ENCODE measurements at regions not wholly inside any gene's neighbourhood (a gene's known extent, or its start where the extent isn't known, plus 50 kb on each side); places are given as distances from the start of the nearest gene placed in this dataset.

DNA sequence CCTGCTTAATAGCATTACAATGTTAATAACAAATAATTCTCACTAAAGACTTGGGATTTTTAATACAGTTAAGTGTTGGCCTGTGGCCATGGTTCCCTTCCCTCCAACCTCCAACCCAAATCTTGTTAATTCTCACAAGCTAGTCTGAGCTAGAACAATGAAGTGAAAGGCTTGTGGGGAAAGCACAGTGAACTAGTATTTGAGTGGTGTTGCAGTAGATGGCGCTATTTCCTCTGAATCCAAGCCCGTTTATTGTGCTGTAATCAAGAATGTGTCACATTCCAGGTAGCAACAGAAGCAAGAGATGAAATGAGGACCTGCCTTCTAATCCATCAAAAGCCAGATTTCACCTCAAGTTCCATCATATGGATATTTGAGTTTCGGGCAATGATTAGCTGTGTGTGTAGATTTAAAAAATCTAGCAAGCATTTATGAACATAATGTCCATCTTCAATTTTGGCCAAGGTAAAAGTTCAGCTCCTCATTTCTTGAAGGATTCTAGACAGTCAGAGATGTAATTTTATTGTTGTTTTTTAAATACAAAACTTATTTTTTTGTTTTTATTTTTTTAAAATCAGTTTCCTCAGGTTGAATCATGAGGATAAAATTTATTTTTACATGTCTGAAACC is 160.7 kb downstream of the SQOR start:
- TF ChIP-seq CTCF (IDR thresholded peaks at IDR 0.05) = no peak
- TF ChIP-seq EP300 (IDR thresholded peaks at IDR 0.05) = no peak
- no peak for TF ChIP-seq POLR2A (IDR thresholded peaks at IDR 0.05)
